ENCODE measurements at regions not wholly inside any gene's neighbourhood (a gene's known extent, or its start where the extent isn't known, plus 50 kb on each side); places are given as distances from the start of the nearest gene placed in this dataset.
A peak's percentile ranks its signal among the peaks of the same experiment; 100 is the strongest.

DNA sequence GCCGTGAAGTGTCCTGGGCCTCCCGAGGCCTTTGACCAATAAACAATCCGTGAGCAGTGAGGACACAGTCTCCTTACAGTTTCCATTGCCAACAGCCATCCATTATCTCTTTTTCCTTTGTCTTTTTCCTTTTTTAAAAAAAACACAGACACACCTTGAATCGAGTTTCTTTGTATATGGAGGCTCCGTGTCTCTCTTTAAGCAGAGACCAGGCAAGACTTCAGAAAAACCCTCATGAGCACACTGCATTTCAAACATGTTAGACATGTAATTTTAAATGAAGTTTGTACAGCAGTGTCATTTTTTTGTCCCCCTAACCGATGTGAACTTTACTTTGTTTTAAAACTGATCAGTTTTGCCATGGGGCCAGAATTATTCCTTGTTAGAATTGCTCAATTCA lies 111.1 kb downstream of the SPTSSA start:
- no peak for DNase-seq (ENCODE audit: low read depth in 2 of 2)

- no peak for DNase-seq (ENCODE audit: low read depth in 2 of 2)
Measured at GRCh38 chr14:34348592-34348991, 113.4 kb downstream of the SPTSSA start.

DNA sequence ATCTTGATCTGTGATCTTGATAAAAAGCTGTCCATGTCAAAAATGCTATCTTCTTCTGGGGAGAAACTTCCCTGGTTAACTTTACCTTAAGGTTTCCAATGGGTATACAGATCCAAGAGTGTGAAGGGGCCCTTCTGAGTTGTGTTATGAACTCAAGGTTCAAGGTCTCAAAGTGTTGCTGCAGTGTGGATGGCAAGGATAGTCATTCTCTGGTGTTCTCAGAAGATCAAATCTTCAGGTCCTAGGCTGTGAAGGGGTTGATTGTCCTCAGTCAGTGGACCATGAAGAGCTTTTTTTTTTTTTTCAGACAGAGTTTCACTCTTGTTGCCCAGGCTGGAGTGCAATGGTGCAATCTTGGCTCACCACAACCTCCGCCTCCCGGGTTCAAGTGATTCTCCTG lies 114.4 kb downstream of the SPTSSA start:
- no peak for DNase-seq (ENCODE audit: low read depth in 2 of 2)

DNA sequence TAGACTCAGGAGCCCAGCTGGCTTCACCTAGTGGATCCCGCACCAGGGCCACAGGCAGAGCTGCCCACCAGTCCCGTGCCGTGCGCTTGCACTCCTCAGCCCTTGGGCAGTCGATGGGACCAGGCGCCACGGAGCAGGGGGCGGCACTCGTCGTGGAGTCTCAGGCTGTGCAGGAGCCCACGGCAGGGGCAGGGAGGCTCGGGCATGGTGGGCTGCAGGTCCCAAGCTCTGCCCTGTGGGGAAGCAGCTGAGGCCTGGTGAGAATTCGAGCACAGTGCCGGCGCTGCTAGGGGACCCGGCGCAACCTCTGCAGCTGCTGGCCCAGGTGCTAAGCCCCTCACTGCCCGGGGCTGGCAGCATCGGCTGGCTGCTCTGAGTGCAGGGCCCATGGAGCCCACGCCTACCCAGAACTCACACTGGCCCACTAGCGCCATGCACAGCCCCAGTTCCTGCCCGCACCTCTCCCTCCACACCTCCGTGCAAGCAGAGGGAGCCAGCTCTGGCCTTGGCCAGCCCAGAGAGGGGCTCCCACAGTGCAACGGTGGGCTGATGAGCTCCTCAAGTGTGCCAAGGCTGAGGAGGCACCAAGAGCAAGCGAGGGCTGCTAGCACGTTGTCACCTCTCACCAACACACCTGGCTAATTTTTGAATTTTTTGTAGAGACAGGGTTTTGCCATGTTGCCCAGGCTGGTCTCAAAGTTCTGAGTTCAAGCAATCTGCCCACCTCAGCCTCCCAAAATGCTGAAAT lies 116.1 kb downstream of the SPTSSA start:
- no peak for DNase-seq (ENCODE audit: low read depth in 2 of 2)

DNA sequence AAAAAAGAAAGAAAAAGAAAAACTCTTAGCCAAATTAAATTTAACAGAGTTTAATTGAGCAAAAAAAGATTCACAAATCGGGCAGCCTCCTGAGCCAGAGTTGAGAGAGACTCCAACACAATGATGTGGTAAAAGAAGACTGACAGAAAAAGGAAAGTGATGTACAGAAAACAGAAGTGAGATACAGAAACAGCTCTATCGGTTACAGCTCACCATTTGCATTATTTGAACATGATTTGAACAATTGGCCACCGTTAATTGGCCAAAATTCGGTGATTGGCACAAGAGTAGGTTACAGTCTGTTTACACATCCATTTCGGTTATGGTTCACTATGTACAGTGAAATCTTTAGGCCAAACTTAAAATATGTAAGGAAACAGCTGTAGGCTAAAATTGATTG lies 117.7 kb downstream of the SPTSSA start:
- DNase-seq (ENCODE audit: low read depth in 2 of 2), result no peak

- no peak for DNase-seq (ENCODE audit: low read depth in 2 of 2)
Measured at GRCh38 chr14:34340025-34340625, 121.9 kb downstream of the SPTSSA start.

GRCh38 chr14:34338056-34338455 lies 124.0 kb downstream of the SPTSSA start:
- DNase-seq (ENCODE audit: low read depth in 2 of 2), result no peak

DNA sequence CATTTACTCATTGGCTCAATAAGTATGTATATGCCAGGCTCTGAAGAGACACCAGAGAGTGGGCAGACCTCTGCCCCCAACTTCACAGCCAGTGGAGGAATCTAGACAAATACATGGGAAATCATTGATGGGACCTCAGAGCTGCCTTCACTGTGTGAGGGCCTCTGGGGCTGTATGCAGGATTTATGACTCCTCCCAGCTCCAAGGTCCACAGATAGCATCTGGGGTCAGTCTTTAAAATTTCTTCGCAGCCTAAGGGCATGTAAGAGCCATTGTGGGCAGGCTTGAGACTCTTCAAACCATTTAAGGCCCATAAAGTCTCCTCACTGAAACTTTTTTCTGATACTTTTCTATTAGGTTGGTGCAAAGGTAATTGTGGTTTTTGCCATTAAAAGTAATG lies 125.5 kb downstream of the SPTSSA start:
- DNase-seq (ENCODE audit: low read depth in 2 of 2), result no peak

- no peak for DNase-seq (ENCODE audit: low read depth in 2 of 2)
Measured at GRCh38 chr14:34335968-34336367, 126.1 kb downstream of the SPTSSA start.

DNA sequence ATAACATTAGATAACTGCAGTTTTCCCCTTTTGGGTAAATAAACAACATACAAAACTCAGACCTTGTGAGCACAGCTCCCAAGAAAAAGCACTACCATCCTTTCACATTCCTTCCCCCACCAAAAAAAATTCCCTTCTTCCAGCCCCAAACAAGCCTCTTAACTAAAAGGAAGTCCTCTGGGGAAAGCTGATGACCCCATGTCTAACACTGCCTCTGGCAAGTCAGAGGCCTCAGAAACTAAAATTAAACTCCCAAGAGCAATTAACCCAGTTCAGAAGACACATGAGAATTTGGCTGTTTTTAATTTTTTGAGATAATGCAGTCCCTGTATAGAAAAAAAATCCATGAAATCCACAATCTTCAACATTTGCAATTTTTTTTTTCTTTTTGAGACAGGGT lies 127.7 kb downstream of the SPTSSA start:
- no peak for DNase-seq (ENCODE audit: low read depth in 2 of 2)

DNA sequence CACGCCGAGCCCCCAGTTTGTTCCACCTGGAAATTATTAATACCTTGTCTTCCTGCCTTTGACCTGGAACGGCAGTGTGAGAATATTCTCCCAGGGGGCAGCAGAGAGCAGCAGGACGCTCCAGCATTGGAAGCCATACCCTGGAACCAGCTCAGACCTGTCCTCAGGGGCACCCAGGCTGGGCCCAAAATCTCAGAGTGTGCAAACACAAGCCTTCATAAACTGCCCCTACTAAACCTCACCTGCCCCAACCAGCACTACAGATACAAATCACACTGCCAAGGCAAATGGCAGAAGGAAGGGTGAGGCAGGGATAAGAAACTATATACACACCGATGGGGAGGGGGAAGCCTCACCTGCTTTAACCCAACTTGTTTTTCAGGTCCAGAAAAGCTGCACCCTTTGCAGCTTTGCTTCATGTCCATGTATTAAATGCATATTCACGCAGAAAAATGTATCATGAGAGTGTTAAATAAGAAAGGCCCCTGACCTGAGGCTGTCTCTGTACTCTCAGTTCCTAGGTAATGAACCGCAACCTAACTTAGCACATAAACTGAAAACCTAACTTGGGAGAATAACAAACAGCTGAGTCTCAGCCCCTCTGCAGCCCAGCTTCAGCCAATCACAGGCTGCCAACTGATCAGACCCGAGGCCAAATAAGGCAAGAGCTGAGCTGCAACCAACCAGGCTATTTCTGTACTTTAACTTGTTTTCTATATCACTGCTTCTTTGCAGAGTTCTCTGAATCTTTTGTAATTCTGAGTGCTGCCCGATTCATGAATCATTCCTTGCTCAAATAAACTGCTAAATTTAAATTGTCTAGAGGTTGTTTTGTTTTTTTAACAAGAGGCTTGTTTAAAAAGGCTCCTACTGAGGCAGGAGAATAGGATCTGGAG lies 130.1 kb downstream of the SPTSSA start:
- no peak for DNase-seq (ENCODE audit: low read depth in 2 of 2)

DNA sequence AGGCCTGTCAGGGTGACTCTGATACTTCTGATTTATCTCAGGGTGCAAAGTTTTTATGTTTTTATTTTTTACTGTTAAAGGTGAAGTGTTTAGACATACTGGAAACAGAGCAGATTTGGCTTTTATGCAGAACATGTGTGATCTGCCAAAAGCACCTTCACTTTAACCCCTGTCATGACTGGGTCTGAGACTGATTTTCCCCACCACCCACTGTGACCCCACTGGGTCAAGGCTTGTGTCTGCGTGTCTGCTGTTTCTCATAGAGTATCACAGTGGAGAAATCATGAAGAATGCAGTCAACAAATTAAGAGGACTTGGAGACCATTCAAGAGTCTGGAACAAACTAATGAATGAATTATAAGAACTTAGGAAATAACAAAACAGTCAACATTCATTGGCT lies 131.2 kb downstream of the SPTSSA start:
- no peak for DNase-seq (ENCODE audit: low read depth in 2 of 2)

DNA sequence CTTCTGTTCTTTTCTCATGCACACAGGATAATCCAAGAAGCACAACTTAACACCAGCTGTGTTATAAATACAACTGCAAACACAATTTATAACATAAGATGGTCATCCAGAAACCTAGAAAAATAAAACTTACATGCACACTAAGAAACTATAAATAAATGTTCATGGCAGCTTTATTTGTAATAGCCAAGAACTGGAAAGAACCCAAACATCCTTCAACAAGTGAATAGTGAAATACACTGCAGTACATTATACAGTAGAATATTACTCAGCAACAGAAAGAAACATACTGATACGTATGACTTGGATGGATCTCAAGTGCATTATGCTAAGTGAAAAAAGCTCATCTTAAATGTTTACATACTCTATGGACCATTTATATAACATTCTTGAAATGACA lies 132.7 kb downstream of the SPTSSA start:
- DNase-seq (ENCODE audit: low read depth in 2 of 2), result no peak

- DNase-seq (ENCODE audit: low read depth in 2 of 2), result no peak
Measured at GRCh38 chr14:34328178-34328577, 133.9 kb downstream of the SPTSSA start.

GRCh38 chr14:34325493-34325892 lies 136.5 kb downstream of the SPTSSA start:
- DNase-seq (ENCODE audit: low read depth in 2 of 2), result no peak

GRCh38 chr14:34324363-34324795 lies 137.7 kb downstream of the SPTSSA start:
- peak in 1 of 2 experiments; percentile 8 for DNase-seq (ENCODE audit: low read depth in 2 of 2)

DNA sequence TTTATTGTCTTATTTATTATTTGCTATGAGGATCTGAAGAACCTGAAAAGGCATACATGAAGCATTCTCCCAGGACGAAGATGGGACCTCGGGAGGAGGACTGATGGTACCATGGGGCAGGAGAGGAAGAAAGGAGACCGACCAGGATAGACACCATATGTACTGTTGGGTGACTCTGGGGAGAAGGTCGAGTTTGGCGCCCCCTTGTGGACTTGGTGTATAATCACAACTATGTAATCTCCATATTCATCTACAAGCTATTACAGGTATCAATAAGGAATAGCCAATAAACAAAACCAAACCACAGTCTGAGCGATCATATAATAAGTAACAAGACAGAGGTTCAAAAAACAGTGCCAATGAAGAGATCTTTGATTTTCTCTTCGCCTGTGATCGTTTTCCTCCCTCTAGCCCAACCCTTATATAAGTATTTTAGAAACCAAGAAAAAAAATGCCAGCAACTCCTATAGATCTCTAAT lies 139.1 kb downstream of the SPTSSA start:
- DNase-seq (ENCODE audit: low read depth in 2 of 2), result peak in 1 of 2 experiments; percentile 11

- no peak for DNase-seq (ENCODE audit: low read depth in 2 of 2)
Measured at GRCh38 chr14:34319140-34319539, 142.9 kb downstream of the SPTSSA start.

GRCh38 chr14:34318014-34318413 lies 144.0 kb downstream of the SPTSSA start:
- no peak for DNase-seq (ENCODE audit: low read depth in 2 of 2)

DNA sequence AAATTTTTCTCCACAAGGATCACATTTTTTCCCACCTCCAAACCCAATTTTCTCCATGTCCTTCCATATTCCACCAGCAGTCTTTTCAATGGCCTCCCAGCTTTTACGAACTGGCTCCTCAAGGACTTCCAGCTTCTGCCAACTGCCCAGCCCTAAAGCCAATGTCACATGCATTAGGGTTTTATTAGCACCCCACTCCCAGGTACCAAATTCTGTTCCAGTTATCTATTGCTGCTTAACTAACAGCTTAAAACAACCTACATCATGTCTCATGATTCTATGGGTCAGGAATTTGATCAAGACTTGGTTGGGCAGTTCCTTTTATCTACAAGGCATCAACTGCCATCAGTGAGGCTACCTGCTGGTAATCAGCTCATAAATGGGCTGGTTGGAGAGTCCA lies 151.3 kb downstream of the SPTSSA start:
- no peak for DNase-seq (ENCODE audit: low read depth in 2 of 2)

DNA sequence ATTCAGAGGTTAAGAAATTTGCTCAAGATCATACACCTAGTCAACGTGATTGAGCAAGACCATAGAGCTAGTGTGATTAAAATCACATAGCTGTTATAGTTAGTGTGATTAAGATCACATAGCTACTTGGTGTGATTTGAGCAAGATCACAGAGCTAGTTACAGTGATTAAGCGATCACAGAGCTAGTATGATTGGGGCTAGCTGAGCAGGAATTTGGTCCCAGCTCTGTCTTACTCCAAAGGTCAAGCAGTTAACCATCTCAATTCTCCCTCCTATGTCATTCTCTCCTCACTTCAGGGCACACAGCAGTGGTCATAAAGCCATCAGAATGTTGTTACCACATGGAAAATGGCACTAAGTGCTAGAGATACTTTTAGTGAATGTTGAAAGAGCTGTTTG lies 158.2 kb downstream of the SPTSSA start:
- DNase-seq (ENCODE audit: low read depth in 2 of 2), result no peak

DNA sequence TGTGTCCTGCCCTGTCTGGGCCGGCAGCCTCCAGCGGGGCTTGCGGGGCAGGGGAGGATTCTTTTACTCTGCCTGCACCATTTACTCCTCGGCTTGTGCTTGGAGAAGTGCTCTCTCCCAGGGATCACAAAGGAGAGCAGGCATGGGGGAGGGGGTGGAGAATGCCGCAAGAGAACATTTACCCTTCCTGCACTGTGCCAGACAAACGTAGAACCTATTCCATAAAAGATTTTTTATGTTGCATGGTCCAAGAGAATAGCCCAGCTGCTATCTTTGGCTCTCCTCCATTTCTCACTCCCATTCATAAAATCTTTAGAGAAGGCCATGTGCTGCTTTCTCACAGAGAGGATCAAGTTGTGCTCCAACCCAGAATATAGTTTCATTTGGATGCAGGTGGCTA lies 159.4 kb downstream of the SPTSSA start:
- no peak for DNase-seq (ENCODE audit: low read depth in 2 of 2)
